Activated CD4-positive, CD25-positive, alpha-beta regulatory T cell (primary cell): ENCODE measurements at regions not wholly inside any gene's neighbourhood (a gene's known extent, or its start where the extent isn't known, plus 50 kb on each side); places are given as distances from the start of the nearest gene placed in this dataset.
"Not testable (repeated sequence)": the region's sequence is repeated elsewhere in the genome, so short reads cannot be mapped to it uniquely, and the experiment has no call there.

Experiments used
- DNase-seq, 4 experiments: peaks; one replicate each; lab custom pipeline; 2025; lab: John Stamatoyannopoulos, UW

DNA sequence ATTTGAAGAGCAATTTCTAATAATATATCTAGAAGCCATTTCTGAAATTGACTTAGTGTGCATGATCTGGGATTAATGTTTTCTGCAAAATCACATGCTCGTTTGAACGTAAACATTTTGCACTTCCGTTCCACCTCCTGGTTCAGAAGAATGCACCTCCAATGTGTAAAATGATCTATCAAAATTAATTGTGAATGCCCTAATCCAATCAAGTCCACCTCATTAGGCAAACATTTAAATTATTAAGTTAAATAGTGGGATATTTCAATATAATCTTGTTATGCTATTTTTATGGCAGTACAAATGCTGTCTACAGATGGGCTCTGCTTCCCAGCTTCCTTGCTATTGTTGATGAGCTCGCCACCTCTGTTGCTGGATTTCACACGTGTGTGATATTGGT, 542.5 kb downstream of the INSC start:
- DNase-seq: no peak

DNA sequence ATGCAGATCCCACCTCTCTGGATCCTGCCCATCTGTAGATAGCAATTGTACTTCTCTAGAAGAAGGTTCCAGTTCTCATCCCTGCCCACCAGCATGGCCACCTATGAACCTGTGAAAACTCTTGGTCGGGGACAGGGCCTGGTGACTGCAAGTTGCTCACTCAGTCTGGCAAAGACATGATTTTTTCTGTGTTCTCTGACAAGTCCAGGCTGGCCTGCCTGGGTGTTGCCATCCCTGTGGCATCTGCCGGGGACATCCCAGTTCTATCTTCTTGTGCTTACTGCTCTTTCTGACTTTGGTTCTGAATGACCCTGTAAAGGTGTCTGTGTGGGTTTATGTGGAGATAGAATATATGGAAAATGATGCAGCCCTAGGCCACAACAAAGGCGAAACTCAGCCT, 545.8 kb downstream of the INSC start:
- DNase-seq: no peak

DNA sequence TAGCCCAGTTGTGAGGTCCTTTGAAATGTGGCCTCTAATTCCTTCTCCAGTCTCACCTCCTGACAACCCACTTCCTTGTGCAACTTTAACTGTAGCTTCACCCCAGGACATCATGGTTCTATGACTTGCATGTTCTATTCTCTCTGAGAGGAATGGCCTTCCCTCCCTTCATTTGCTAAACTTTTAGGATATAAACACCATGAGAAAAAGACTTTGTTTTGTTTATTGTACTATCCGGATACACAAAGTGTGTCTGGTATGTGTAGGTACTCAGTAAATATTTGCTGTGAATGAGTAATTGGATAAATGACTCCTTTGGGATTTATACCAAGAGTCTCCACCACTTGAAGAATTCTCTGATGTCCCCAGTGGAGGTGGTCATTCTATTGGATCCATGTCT, 547.6 kb downstream of the INSC start:
- no peak for DNase-seq

DNA sequence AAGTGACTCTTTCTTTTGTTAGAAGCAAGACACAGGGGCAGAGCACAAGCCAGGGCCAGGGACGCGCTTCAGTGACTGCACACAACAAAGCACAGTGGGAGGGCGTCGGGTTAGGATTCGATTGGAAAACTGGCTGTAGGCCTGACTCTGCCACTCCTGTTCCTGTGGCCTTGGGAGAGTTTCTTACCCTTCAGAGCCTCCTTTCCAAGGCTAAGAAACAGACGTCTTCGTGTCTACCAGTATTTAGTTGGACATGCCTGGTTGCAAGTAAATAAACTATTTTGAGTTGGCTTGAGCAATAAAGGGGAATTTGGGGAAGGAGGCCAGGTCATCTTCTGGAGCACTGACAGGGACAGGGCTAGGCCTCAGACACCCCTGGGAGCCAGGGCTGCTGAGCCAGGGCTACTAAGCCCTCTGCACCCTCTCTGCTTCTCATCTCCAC, 549.1 kb downstream of the INSC start:
- no peak for DNase-seq

DNA sequence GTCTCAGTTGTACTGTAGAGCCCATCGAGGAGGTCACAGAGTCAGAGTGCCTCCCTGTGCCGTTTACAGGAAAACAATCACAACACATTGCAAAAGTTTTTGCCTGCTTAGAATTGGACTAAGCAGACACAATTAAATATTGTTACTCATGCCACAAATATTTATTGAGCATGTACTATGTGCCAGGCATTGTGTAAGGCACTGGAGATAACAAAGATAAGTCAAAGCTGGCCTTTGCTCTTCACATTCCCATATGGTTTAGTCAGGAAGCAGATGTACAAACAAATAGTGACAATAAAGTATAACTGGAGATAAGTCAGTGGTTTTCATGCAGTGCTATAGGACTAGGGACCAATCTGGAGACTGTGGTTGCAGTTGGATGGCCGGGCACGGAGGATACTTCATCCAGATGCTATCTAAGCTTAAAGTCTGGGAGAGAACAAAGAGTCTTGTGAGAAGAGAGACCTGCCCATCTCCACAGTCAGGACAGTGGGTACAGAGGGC, 550.7 kb downstream of the INSC start:
- no peak for DNase-seq

DNA sequence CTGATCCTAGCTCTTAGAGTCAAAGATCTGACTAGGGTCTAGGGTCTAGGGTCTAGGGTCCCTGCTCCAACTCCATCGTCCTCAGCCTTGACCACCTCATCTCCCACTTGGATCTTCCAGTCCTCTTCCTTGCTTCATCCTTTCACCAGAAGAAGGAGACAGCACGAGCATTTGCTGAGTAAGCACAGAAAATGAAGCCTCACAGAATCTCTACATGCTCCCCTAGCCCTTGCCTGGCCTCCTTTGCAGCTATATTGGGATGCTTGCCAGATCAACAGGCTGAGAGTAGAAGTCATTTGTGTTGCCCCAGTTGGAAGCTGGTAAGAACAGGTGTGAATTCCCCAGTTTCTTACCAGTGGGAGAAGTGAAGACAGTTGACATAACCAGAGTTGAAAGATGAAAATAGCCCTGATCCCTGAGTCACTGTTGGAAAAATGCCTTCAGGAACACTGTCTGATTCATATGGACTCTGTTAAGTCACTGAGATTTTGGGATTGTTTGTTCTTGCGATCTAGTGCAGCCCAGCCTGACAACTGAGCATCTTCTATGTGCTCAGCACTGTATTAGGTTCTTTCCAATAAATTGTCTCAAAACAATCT, 552.5 kb downstream of the INSC start:
- DNase-seq: no peak

DNA sequence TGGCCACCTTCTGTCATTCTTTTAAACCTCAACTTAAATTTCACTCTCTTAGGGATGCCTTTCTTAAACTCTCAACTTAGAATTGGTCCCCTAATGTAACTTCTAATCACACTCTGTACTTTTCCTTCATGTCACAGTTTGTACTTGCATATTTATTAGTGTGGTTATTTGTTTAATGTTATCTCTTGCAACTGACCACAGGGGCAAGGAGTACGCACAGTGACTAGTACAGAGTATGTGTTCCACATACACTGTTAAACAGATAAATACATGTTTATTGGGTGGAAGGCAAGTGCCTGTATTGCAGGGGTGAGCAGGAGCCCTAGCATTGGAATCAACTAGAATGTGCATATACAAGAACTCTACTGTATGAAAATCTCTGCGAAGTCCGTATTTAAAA, 554.0 kb downstream of the INSC start:
- DNase-seq: no peak

DNA sequence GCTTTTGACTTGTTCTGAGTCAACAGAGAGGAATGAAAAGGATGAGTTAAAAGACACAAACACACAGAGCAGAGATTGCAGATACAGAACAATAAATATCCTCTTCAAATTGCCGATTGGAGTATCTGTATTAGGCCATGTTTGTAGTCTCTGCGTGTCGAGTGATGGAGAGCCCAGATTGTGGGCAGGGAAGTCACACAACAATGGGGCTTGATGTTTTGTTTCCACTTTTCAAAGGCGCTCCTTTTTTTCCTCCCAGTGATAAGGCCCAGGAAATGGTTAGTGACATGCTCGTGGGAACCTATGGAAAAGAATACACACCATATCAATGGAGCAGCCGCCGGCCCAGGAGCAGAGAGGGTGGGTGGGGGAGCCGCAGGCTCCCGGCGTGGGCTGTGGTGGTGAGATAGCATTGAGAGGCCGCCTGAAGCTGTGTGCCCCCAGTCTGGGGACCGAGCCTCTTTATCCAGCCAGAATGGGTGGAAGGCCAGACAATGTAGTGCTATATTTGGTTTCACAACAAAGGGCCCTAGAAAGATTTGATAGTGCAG, 555.9 kb downstream of the INSC start:
- no peak for DNase-seq

DNA sequence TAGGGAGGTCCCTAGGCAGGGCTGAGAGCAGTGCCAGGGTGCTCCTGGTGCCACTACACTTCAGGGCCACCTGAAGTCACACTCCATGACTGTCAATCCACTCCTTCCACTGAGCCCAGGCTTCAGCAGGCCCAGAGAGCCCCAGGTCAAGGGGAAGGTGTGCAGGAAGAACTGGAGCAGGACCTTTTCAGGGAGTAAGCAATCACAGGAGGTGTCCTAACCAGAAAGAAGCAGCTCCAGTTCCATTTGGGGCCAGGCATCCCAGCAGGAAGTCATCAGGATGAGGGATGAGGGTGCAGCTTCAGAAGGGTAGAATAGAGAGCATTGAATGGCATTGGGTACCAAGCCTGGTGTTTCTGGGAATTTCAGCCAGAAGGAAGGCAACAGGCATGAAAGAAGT, 556.5 kb downstream of the INSC start:
- DNase-seq: no peak

DNA sequence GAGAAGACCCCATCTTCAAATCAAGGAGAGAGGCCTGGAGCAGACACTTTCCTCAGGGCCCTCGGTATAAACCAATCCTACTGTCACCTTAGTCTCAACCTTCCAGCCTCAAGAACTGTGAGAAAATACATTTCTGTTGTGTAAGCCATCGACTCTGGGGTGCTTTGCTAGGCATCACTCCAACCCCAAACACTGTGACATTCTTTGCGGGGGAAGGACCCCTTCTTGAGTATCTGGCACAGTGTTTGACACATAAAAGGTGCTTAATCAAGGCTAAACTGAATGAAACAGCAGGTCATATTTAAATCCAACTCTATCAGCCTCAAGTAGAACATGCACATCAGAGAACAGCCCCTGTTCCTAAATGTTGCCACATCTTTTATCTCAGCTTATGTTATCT, 558.1 kb downstream of the INSC start:
- DNase-seq: no peak

DNA sequence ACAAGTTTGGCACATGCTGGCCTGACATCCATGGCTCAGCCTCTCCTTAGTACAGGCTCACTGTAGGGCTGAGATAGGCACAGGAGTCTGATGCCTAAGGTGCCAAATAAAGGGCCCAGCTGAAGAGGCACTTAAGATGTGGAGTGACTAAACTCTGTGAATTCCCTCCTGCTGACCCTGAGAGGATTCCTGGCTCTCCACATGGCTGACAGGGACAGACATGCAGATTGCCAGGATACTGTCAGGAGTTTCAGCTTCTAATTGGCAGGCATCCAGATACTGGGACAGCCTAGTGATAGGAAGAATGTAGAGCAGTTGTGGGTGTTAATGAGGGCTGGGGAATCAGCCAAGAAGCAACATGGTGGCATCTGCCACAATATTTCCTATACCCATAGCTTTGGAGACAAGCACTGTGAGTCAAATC, 558.7 kb downstream of the INSC start:
- DNase-seq: no peak

DNA sequence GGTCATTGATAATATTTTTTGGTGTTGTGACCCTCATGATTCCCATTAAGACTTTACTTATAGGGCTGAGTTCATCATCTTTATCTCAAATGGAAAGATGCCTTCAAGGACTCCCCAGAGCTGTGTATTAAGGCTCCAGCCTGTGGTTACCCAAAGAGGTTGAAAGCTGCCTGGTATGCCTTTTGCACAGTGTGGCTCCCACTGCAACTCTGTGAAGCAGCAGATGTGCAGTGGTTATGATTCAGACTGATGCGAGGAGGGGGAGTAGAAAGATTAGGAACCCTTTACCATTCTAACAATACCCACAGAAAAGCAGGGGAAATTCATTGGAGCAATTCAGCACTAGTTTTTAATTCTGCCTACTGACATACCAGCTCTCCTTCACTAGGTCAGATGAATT, 560.0 kb downstream of the INSC start:
- DNase-seq: no peak

DNA sequence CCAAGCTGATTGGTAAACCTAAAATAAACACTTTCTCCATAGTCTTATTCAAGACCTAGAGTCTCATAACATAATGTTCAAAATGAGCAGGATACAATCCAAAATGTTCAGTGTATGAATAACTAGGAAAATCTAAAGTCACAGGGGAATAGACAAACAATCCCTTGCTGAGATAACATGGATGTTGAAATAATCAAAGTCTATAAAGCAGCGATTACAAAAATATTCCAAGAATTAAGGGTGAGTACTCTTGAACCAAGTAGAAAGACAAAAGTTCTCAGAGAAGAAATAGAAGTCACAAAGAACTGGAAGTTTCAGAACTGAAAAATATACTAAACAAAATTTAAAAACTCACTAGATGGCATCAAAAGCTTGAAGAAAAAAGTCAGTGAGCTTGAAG, 561.0 kb downstream of the INSC start:
- no peak for DNase-seq

DNA sequence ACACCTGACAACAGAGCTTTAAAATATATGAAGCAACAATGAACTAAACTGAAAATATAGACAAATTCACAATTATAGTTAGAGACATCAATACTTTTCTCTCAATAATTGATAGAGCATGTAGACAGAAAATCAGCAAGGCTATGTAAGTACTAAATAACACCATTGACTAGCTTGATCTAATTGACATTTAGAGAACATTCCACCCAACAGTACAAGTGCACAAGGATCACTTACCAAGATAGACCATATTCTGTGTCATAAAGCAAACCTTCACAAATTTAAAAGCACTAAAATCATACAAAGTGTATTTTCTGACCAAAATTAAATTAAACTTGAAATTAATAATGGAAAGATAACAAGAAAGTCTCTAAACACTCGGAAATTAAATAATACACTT, 562.5 kb downstream of the INSC start:
- no peak for DNase-seq

DNA sequence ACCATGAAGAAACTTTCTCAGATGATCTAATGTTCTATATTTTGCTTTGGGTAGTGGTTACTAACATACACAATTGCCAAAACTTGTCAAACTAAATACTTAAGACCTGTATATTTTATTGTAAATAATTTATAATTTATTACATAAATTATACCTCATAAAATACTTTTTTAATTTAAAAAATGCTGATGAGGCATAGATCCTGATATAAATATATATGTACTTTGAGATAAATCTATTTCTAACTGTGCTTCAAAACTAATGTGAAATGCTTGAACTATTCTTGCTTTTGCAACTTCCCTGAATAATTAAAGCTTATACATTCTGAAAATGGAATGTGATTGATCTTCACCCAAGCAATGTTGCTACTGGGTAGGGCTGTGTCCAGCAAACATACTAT, 568.8 kb downstream of the INSC start:
- no peak for DNase-seq

DNA sequence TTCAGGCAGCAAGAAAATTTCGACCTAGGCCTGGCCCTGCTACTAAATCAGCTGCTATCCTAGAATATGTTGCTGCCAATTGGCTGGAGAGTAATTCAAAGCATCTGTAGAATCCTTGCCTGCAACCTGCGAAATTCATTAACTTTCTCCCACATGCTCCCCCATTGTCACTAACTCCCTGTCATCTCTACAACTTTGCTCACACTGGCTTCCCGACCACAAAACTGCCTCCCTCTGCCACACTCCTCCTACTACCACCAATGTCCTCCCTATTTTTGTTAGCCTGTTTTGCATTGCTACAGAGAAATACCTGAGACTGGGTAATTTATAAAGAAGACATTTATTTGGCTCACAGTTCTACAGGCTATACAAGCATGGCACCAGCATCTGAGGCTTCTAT, 570.6 kb downstream of the INSC start:
- no peak for DNase-seq

DNA sequence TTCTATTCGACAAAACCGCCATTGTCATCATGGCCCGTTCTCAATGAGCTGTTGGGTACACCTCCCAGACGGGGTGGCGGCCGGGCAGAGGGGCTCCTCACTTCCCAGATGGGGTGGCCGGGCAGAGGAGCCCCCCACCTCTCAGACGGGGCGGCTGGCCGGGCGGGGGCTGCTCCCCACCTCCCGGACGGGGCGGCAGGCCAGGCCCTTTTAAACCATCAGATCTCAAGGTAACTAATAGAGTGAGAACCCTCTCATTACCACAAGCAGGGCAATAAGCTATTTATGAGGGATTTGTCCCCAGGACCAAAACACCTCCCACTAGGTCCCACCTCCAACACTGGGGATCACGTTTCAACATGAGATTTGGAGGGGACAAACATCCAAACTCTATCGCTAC, 571.5 kb downstream of the INSC start:
- not testable (repeated sequence) for DNase-seq

DNA sequence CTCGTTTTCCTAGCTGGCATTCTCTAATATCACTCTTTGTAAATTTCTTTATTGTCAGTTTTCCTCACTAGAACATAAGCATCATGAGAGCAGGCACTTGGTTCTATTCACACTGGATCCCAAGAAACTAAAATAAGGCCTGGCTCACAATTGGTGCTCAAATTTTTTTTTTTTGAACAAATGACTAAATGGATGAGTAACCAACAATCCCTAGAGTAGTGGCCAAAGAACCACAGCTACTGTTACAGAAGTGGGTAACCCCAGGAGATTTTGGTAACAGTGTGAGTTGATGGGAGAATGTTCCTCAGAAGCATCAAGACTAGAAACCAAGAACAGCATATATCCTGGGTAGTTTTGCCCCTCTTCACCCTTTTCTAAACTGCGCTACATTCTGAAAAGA, 572.6 kb downstream of the INSC start:
- DNase-seq: no peak

DNA sequence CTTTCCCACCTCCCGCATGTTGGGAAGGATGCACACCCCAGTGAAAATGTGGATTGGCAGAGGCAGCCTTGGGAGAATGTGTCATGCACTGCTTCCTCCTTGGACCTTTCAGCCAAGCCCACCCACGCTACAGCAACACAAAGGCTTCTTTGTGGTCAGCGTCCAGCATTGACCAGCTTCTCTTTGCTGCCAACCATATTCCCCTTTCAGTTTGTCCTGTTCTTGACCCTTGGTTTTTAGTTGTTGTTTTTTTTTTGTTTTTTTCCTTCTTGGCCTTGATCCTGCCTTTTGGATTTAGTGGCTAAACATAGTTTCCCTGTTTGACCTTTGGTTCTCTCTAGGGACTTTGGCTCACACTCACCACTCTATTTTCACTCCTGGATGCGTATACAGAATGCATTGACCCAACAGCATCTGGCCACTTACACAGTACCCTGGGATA, 573.6 kb downstream of the INSC start:
- DNase-seq: no peak

DNA sequence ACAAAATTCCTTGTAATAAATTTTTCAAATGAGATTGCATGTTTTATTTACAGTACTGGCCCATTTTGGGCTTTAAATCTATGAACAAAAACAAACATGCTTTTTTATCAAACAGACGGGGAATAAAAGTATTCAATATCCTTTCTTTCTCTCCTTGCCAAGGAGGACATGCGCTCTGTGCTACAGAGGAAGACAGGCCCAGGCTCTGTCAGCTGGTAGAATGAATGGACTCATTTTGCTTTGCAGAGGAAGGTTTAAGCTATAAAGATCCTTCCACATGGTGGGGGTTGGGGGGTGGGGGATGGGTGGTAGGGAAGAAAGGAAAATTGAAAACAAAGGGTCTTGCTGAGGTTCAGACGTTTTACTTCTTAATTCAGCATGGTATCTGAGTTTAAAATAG, 575.6 kb downstream of the INSC start:
- DNase-seq: no peak

DNA sequence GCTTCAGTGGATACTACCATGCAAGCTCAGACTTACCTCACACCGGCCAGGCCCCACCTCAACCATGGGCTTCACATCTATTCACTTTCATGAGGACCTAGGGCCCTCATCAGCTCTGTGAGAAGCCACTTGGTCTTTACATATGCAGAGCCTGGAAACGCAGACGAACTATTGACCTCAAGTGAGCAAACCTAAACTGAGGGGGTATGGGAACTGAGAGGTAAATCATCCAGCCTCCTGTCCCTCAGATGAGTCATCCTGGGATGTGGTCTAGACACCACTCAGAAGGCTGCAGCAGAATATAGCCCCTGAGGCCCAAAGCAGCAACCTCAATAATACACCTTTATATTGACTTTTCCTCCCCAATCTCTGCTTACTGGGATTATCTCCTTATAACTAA, 578.0 kb downstream of the INSC start:
- DNase-seq: no peak

DNA sequence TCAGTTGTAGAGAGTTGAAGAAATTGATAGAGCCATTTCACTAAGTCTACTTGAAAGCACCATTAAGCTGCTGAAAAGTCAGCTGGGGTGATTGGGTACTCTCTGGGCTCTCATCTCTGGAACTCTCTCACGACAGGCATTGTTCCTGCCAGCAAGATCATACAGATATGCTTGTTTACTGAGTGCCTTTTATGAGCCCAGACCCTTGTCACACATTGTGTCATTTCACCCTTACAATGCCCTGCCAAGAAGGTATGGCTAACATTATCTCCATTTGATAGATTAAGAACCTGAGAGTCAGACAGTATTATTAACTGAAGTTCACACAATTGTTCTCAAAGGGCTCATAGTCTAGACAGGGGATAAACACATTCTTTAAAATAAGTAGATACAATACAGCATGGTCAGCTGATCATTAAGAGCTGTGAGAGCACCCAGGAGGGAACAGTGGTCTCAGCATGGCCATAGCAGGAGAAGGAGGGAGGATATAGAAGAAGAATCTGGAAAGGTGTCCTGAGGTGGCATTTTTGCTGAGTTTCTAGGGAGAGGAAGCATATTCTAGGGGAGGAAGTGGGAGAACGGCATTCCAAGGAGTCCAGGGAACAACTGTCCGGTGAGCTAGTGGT, 580.5 kb downstream of the INSC start:
- no peak for DNase-seq

DNA sequence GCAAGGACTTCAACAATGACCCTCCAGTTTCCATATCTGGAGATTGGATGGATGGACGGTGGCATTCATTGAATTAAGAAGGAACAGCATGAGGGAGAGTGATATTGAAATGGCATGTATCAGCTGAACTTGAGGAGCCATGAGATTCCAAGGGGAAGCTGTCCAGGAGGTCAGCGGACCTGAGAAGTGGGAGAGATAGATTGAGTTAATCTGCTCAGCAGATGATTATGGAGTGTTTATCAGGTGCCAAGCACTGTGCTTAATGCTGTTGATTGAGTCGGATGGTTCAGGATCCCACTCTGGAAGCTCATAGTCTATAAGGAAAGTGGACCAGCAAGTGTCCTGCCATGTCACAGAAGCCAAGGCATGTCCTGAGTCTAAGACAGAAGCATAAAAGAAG, 581.3 kb downstream of the INSC start:
- DNase-seq: no peak
